WTC11 (cell line): ENCODE measurements at regions not wholly inside any gene's neighbourhood (a gene's known extent, or its start where the extent isn't known, plus 50 kb on each side); places are given as distances from the start of the nearest gene placed in this dataset.

ENCODE experiments used
- ATAC-seq: fragments of 200-7000 bp; cut with Tn5 transposase; 2 replicates; pipeline ENCODE4 v1.10.0; 2021; ENCODE audit warnings: mild to moderate bottlenecking, moderate library complexity
- CTCF ChIA-PET: fragments of 300-600 bp; sonication (Branson Sonifier 250); formaldehyde crosslinking; loops from one replicate; lab custom pipeline; 2021; ENCODE audit warnings: antibody characterized with exemption; lab: Charles Lee
- POLR2A ChIA-PET: fragments of 350-600 bp; sonication (Branson Sonifier 250); formaldehyde crosslinking; loops from one replicate; lab custom pipeline; 2021; ENCODE audit warnings: antibody characterized with exemption; lab: Charles Lee
- DNase-seq: peaks from one replicate; pipeline ENCODE4 v3.0.0; 2021; ENCODE audit warnings: low spot score
- H3K27ac Mint-ChIP-seq: 2 replicates; pipeline ENCODE4 v1.8.0; 2021; ENCODE audit warnings: mixed read lengths
- H3K27me3 Mint-ChIP-seq: 2 replicates; pipeline ENCODE4 v1.8.0; 2021; ENCODE audit warnings: low read depth, mild to moderate bottlenecking, moderate library complexity, mixed read lengths
- H3K36me3 Mint-ChIP-seq: 2 replicates; pipeline ENCODE4 v1.8.0; 2021; ENCODE audit warnings: mixed read lengths
- H3K4me1 Mint-ChIP-seq: 2 replicates; pipeline ENCODE4 v1.8.0; 2022; ENCODE audit warnings: mixed read lengths
- H3K4me3 Mint-ChIP-seq: 2 replicates; pipeline ENCODE4 v1.8.0; 2021; ENCODE audit warnings: mild to moderate bottlenecking, moderate library complexity, mixed read lengths
- H3K9me3 Mint-ChIP-seq: 2 replicates; pipeline ENCODE4 v1.8.0; 2021; ENCODE audit warnings: mixed read lengths
- ARID4B ChIP-seq: sonication (generic); formaldehyde crosslinking; IDR thresholded peaks from 2 replicates; pipeline ENCODE4 v1.8.0; 2023; ENCODE audit warnings: missing genetic modification reagents, mild to moderate bottlenecking, borderline replicate concordance
- ATF3 ChIP-seq: sonication (generic); formaldehyde crosslinking; conservative IDR thresholded peaks from 2 replicates; pipeline ENCODE4 v1.8.1; 2022; ENCODE audit warnings: mild to moderate bottlenecking, missing genetic modification reagents
- CTCF ChIP-seq: fragments of 200-600 bp; IDR thresholded peaks from 2 replicates; pipeline ENCODE4 v1.8.0; 2022; ENCODE audit warnings: antibody characterized with exemption
- FOXJ3 ChIP-seq: sonication (generic); formaldehyde crosslinking; IDR thresholded peaks from 2 replicates; pipeline ENCODE4 v1.9.0; 2021; ENCODE audit warnings: missing genetic modification reagents, mild to moderate bottlenecking, borderline replicate concordance
- FOXK1 ChIP-seq: sonication (generic); formaldehyde crosslinking; IDR thresholded peaks from 2 replicates; pipeline ENCODE4 v1.8.0; 2022; ENCODE audit warnings: mild to moderate bottlenecking, moderate library complexity, missing genetic modification reagents
- GRHL2 ChIP-seq: fragments of 250-450 bp; sonication (Bioruptor Pico); IDR thresholded peaks from 2 replicates; pipeline ENCODE4 v1.8.0; 2022; ENCODE audit warnings: mild to moderate bottlenecking, moderate library complexity; ENCODE audit not compliant: insufficient replicate concordance, severe bottlenecking
- GTF2I ChIP-seq: fragments of 250-450 bp; sonication (Bioruptor Pico); conservative IDR thresholded peaks from 2 replicates; pipeline ENCODE4 v1.4.0; 2021; ENCODE audit warnings: mild to moderate bottlenecking
- JUN ChIP-seq: sonication (generic); formaldehyde crosslinking; IDR thresholded peaks from 2 replicates; pipeline ENCODE4 v1.8.0; 2023; ENCODE audit warnings: mild to moderate bottlenecking, missing genetic modification reagents
- NFATC4 ChIP-seq: fragments of 250-450 bp; sonication (Bioruptor Pico); IDR thresholded peaks from 2 replicates; pipeline ENCODE4 v1.9.0; 2021; ENCODE audit warnings: mild to moderate bottlenecking
- NFE2L1 ChIP-seq: sonication (generic); formaldehyde crosslinking; IDR thresholded peaks from 2 replicates; pipeline ENCODE4 v1.8.1; 2023; ENCODE audit warnings: missing genetic modification reagents
- NR1H2 ChIP-seq: sonication (generic); formaldehyde crosslinking; IDR thresholded peaks from 2 replicates; pipeline ENCODE4 v1.9.0; 2021; ENCODE audit warnings: mild to moderate bottlenecking, moderate library complexity, missing genetic modification reagents
- NR2C2 ChIP-seq: sonication (generic); formaldehyde crosslinking; IDR thresholded peaks from 2 replicates; pipeline ENCODE4 v1.8.0; 2022; ENCODE audit warnings: mild to moderate bottlenecking, missing genetic modification reagents
- NR3C1 ChIP-seq: sonication (generic); formaldehyde crosslinking; conservative IDR thresholded peaks from 2 replicates; pipeline ENCODE4 v1.8.1; 2023; ENCODE audit warnings: low read depth, mild to moderate bottlenecking, missing genetic modification reagents
- RELA ChIP-seq: sonication (generic); formaldehyde crosslinking; IDR thresholded peaks from 2 replicates; pipeline ENCODE4 v1.8.1; 2022; ENCODE audit warnings: missing genetic modification reagents, mild to moderate bottlenecking, borderline replicate concordance
- SOX15 ChIP-seq: fragments of 250-450 bp; sonication (Bioruptor Pico); IDR thresholded peaks from 2 replicates; pipeline ENCODE4 v1.9.0; 2021; ENCODE audit warnings: mild to moderate bottlenecking
- SP1 ChIP-seq: sonication (generic); formaldehyde crosslinking; conservative IDR thresholded peaks from 2 replicates; pipeline ENCODE4 v1.8.1; 2022; ENCODE audit warnings: missing genetic modification reagents
- TCF7 ChIP-seq: sonication (generic); formaldehyde crosslinking; IDR thresholded peaks from 2 replicates; pipeline ENCODE4 v1.8.0; 2022; ENCODE audit warnings: mild to moderate bottlenecking, low read depth, missing genetic modification reagents, moderate library complexity
- TEAD4 ChIP-seq: sonication (generic); formaldehyde crosslinking; IDR thresholded peaks from 2 replicates; pipeline ENCODE4 v1.8.0; 2022; ENCODE audit warnings: mild to moderate bottlenecking, missing genetic modification reagents
- ZMAT4 ChIP-seq: fragments of 250-450 bp; sonication (Bioruptor Pico); IDR thresholded peaks from 2 replicates; pipeline ENCODE4 v1.9.0; 2021; ENCODE audit warnings: mild to moderate bottlenecking
- ZNF121 ChIP-seq: sonication (generic); formaldehyde crosslinking; IDR thresholded peaks from 2 replicates; pipeline ENCODE4 v1.8.0; 2023; ENCODE audit warnings: missing genetic modification reagents
- ZNF416 ChIP-seq: fragments of 250-450 bp; sonication (Bioruptor Pico); IDR thresholded peaks from 2 replicates; pipeline ENCODE4 v1.9.0; 2021; ENCODE audit warnings: mild to moderate bottlenecking, inconsistent platforms
- ZSCAN18 ChIP-seq: fragments of 250-450 bp; sonication (Bioruptor Pico); IDR thresholded peaks from 2 replicates; pipeline ENCODE4 v2.1.2; 2022; ENCODE audit warnings: mild to moderate bottlenecking, moderate library complexity

GRCh38 chr22:35156945-35157344, 91.0 kb downstream of the ISX start:
- no peak for TF ChIP-seq ATF3 (CRISPR knock-in tag)
- no peak for TF ChIP-seq ZNF121
- TF ChIP-seq ZNF416 (CRISPR knock-in tag), result no peak
- TF ChIP-seq ZMAT4 (CRISPR knock-in tag), result no peak
- TF ChIP-seq TEAD4, result no peak
- no peak for TF ChIP-seq NR1H2 (CRISPR knock-in tag)
- ChIA-PET CTCF (interaction anchor here (0.6 to 3.4 kb wide), 8 partner anchors 17 to 532 kb away, joined by 3 to 71 read pairs (median 3); no protein-coding TSS in a partner anchor), POLR2A (interaction anchor here (0.6 to 0.7 kb wide), 2 partner anchors 54 to 1204 kb away, joined by 3 to 4 read pairs; no protein-coding TSS in a partner anchor)
- Mint-ChIP-seq H3K27me3 (peaks cover 21% of the 10 kb centered on the region), H3K27ac (no peak overlapping the region), H3K4me3 (no peak overlapping the region), H3K36me3 (peaks cover 4% of the 10 kb centered on the region; the same call in 1 of the 2 replicates), H3K4me1 (peaks cover 26% of the 10 kb centered on the region), H3K9me3 (peaks cover 16% of the 10 kb centered on the region)
- DNase-seq (no peak), ATAC-seq (no peak)

- H3K9me3 Mint-ChIP-seq, result peaks cover 7% of the 10 kb centered on the region
- peaks cover under 1% of the 10 kb centered on the region; the same call in 1 of the 2 replicates for H3K36me3 Mint-ChIP-seq
- ATAC-seq, result no peak
- no peak for DNase-seq
- no peak overlapping the region for H3K4me3 Mint-ChIP-seq
- peaks cover 16% of the 10 kb centered on the region for H3K4me1 Mint-ChIP-seq
- ChIA-PET POLR2A (no interaction called here), CTCF (interaction anchor here (1.4 to 2.9 kb wide), 3 partner anchors 8 to 73 kb away, joined by 3 to 20 read pairs (median 12); no protein-coding TSS in a partner anchor)
- no peak for TF ChIP-seq JUN
- H3K27me3 Mint-ChIP-seq, result peaks cover 11% of the 10 kb centered on the region
- H3K27ac Mint-ChIP-seq, result no peak overlapping the region
These were observed 92.4 kb downstream of the ISX start for GRCh38 chr22:35158336-35158735.

- Mint-ChIP-seq H3K4me3 (no peak overlapping the region), H3K27ac (no peak overlapping the region), H3K4me1 (peaks cover 9% of the 10 kb centered on the region), H3K27me3 (peaks cover 3% of the 10 kb centered on the region), H3K36me3 (0 out of 2 replicates have a peak, but pooled peaks cover 3% of the 10 kb centered on the region), H3K9me3 (peaks cover 16% of the 10 kb centered on the region)
- POLR2A ChIA-PET, result interaction anchor here (0.5 kb wide), 1 partner anchor 291 kb away, joined by 3 read pairs; no protein-coding TSS in a partner anchor
- no peak for ATAC-seq
- CTCF ChIA-PET, result interaction anchor here (0.7 to 2.9 kb wide), 5 partner anchors 9 to 72 kb away, joined by 3 to 20 read pairs (median 4); no protein-coding TSS in a partner anchor
- TF ChIP-seq RELA (no peak), ZSCAN18 (CRISPR knock-in tag) (no peak), ARID4B (CRISPR knock-in tag) (no peak), ZNF121 (no peak), NR1H2 (CRISPR knock-in tag) (no peak)
- DNase-seq, result no peak
These were observed 93.4 kb downstream of the ISX start for GRCh38 chr22:35159343-35159742.

- no peak for ATAC-seq
- H3K27me3 Mint-ChIP-seq, result peaks cover 4% of the 10 kb centered on the region
- peaks cover 1% of the 10 kb centered on the region for H3K4me1 Mint-ChIP-seq
- H3K9me3 Mint-ChIP-seq, result peaks cover 22% of the 10 kb centered on the region
- DNase-seq, result no peak
- no peak overlapping the region for H3K4me3 Mint-ChIP-seq
- ChIA-PET CTCF (interaction anchor here (1.7 to 2.9 kb wide), 2 partner anchors 10 to 71 kb away, joined by 12 to 20 read pairs; no protein-coding TSS in a partner anchor), POLR2A (no interaction called here)
- H3K36me3 Mint-ChIP-seq, result peaks cover 8% of the 10 kb centered on the region
- no peak overlapping the region for H3K27ac Mint-ChIP-seq
- TF ChIP-seq NR2C2 (CRISPR knock-in tag), result no peak
- TF ChIP-seq FOXK1 (CRISPR knock-in tag), result no peak
- TF ChIP-seq GRHL2 (CRISPR knock-in tag), result no peak
- no peak for TF ChIP-seq NFATC4 (CRISPR knock-in tag)
- no peak for TF ChIP-seq GTF2I (CRISPR knock-in tag)
- TF ChIP-seq FOXJ3, result no peak
- TF ChIP-seq NFE2L1 (CRISPR knock-in tag), result no peak
- TF ChIP-seq NR3C1 (CRISPR knock-in tag), result no peak
- no peak for TF ChIP-seq SP1 (CRISPR knock-in tag)
- no peak for TF ChIP-seq CTCF
- no peak for TF ChIP-seq SOX15 (CRISPR knock-in tag)
- no peak for TF ChIP-seq TCF7 (CRISPR knock-in tag)
These were observed 94.3 kb downstream of the ISX start for GRCh38 chr22:35160268-35160667.
